Common myeloid progenitor, CD34-positive (primary cell): ENCODE measurements at regions not wholly inside any gene's neighbourhood (a gene's known extent, or its start where the extent isn't known, plus 50 kb on each side); places are given as distances from the start of the nearest gene placed in this dataset.

ENCODE experiments used
- CTCF ChIA-PET: fragments of 350-600 bp; sonication (Branson Sonifier 250); formaldehyde crosslinking; loops from one replicate; lab custom pipeline; 2021; ENCODE audit warnings: antibody characterized with exemption; lab: Charles Lee
- POLR2A ChIA-PET: fragments of 350-600 bp; sonication (Branson Sonifier 250); formaldehyde crosslinking; loops from one replicate; lab custom pipeline; 2021; ENCODE audit warnings: antibody characterized with exemption; lab: Charles Lee
- DNase-seq, 3 donors: peaks; one replicate each; pipeline versions ENCODE4 v3.0.0 to v3.0.0-alpha.2; 2013
- H3K27ac ChIP-seq, 2 experiments: 1 replicate in 1 of 2; 2 replicates in 1 of 2; pipeline ENCODE4 v1.7.0; 2013; ENCODE audit warnings: inconsistent platforms in 2 of 2, low read length in 2 of 2, mild to moderate bottlenecking in 2 of 2, low read depth in 1 of 2, moderate library complexity in 1 of 2; ENCODE audit not compliant: severe bottlenecking in 2 of 2, insufficient read depth in 1 of 2, poor library complexity in 1 of 2
- H3K27me3 ChIP-seq, 5 experiments: replicated peaks in 2 of 5; 1 replicate in 3 of 5; 2 replicates in 2 of 5; pipeline versions ENCODE4 v1.6.1 to v1.7.0; 2013; ENCODE audit warnings: low read length in 4 of 5, mild to moderate bottlenecking in 2 of 5, moderate library complexity in 2 of 5, inconsistent platforms in 1 of 5; ENCODE audit not compliant: insufficient read depth in 5 of 5, control insufficient read depth in 4 of 5
- H3K36me3 ChIP-seq, 4 experiments: 1 replicate in 2 of 4; 2 replicates in 2 of 4; pipeline versions ENCODE4 v1.6.1 to v1.7.0; 2013; ENCODE audit warnings: low read length in 3 of 4, control low read depth in 1 of 4, mild to moderate bottlenecking in 1 of 4; ENCODE audit not compliant: control insufficient read depth in 4 of 4, insufficient read depth in 4 of 4
- H3K4me1 ChIP-seq, 4 experiments: 1 replicate in 3 of 4; 2 replicates in 1 of 4; pipeline versions ENCODE4 v1.6.1 to v1.7.1; 2013; ENCODE audit warnings: low read length in 3 of 4, mild to moderate bottlenecking in 3 of 4, control low read depth in 1 of 4, inconsistent platforms in 1 of 4, moderate library complexity in 1 of 4; ENCODE audit not compliant: control insufficient read depth in 4 of 4, insufficient read depth in 4 of 4; ENCODE audit errors: control extremely low read depth in 1 of 4
- H3K4me3 ChIP-seq, 7 experiments: 1 replicate in 4 of 7; 2 replicates in 3 of 7; pipeline versions ENCODE4 v1.5.1 to v1.7.0; 2013; ENCODE audit warnings: mild to moderate bottlenecking in 7 of 7, low read length in 6 of 7, moderate library complexity in 6 of 7, inconsistent platforms in 2 of 7, low read depth in 2 of 7, control low read depth in 1 of 7; ENCODE audit not compliant: insufficient read depth in 4 of 7, control insufficient read depth in 1 of 7; ENCODE audit errors: extremely low read depth in 1 of 7
- H3K9me3 ChIP-seq, 5 experiments: 1 replicate in 4 of 5; 2 replicates in 1 of 5; pipeline versions ENCODE4 v1.6.1 to v1.7.1; 2013; ENCODE audit warnings: low read length in 4 of 5, mild to moderate bottlenecking in 2 of 5, inconsistent platforms in 1 of 5, low read depth in 1 of 5, moderate library complexity in 1 of 5; ENCODE audit not compliant: control insufficient read depth in 4 of 5, insufficient read depth in 2 of 5; ENCODE audit errors: control extremely low read depth in 1 of 5
- WGBS: methylation state at CpG from one replicate; pipeline ENCODE4 v1.1.5; 2013; ENCODE audit not compliant: insufficient coverage; 5-methylcytosine and 5-hydroxymethylcytosine counted together

DNA sequence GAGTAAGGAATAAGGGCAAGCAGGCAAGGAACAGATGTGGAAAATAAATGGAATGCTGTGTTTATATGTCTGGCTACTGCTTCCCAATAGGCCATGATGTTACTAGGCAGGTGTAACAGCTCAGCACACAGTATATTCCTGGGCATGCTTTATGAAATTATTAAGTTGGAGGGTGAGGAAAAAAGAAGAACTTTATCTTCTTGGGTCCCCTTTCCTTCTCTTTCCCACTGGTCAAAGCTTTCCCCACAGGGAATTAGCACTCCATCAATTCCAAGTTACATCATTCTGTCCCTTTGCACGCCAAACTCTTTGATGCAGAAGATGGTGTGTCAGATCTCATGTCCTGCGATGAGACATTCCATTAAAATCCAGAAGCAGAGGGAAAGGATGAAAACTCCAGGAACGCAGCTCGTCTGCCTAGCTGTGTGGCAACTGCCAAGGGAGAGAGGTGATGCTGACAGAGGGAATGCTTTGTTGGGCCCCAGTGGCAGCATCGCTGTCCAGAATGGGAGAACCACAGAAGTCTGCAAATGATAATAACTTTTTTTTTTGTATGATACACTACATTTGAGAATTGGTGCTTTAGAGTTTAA lies 447.3 kb upstream of the ARRDC3 start:
- WGBS, result 93% methylated on average over 3 of the region's 5 CpGs
- no peak for DNase-seq
- no peaks in the 10 kb centered on the region for H3K4me1 ChIP-seq
- POLR2A ChIA-PET, result no interaction called here
- no peak overlapping the region for H3K4me3 ChIP-seq
- CTCF ChIA-PET, result no interaction called here
- no peaks in the 10 kb centered on the region for H3K36me3 ChIP-seq
- H3K9me3 ChIP-seq, result no peaks in the 10 kb centered on the region
- H3K27ac ChIP-seq, result no peak overlapping the region
- no peaks in the 10 kb centered on the region for H3K27me3 ChIP-seq

DNA sequence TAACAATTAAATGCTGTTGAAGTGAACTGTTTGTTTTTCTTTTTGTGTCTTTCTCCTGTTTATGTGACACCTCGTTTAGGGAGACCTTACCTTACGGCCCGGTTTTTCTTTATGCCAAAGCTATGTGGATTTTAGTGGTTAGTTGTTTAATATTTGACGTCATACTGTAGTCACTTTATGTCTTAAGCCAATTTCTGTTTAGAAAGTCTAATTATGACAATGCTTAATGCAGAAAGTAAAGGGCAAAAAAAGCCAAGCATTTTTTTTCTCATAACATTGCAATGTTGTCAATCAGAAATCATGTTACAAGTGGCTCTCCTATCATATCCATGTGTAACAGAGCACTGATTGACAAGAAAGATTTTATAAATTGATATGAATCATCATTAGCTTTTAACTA lies 442.5 kb upstream of the ARRDC3 start:
- ChIA-PET CTCF (no interaction called here), POLR2A (no interaction called here)
- no peak overlapping the region for H3K27ac ChIP-seq

DNA sequence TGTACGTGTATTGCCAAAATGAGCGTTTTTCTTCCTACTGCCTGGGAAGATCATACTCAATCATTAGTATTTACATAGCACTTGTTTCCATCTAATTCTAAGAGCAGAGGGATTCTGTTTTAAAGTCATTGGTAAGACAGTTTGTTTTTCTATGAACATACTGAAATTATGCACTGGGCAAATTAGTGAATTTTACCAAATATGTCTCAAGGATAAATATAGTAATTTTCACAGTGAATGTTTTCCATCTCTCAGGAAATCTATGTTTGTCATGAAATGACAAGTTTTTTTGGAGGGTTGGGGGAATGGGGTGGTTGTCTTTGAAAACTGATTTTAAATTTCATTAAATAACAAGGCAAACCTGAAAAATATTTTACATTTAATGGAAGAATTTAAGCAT lies 441.3 kb upstream of the ARRDC3 start:
- Histone ChIP-seq H3K4me3 (no peak overlapping the region), H3K9me3 (no peaks in the 10 kb centered on the region), H3K4me1 (no peaks in the 10 kb centered on the region), H3K36me3 (no peaks in the 10 kb centered on the region), H3K27me3 (no peaks in the 10 kb centered on the region), H3K27ac (no peak overlapping the region)
- CTCF ChIA-PET, result no interaction called here
- POLR2A ChIA-PET, result no interaction called here
- no CpG with 5 or more reads among the region's 2 CpGs for WGBS
- no peak for DNase-seq

More for the DNA sequence above, 442.5 kb upstream of the ARRDC3 start:
- DNase-seq, result no peak
- H3K27me3 ChIP-seq, result no peaks in the 10 kb centered on the region
- no peak overlapping the region for H3K4me3 ChIP-seq
- no peaks in the 10 kb centered on the region for H3K36me3 ChIP-seq
- H3K4me1 ChIP-seq, result no peaks in the 10 kb centered on the region
- WGBS, result no CpG with 5 or more reads among the region's 4 CpGs
- no peaks in the 10 kb centered on the region for H3K9me3 ChIP-seq

DNA sequence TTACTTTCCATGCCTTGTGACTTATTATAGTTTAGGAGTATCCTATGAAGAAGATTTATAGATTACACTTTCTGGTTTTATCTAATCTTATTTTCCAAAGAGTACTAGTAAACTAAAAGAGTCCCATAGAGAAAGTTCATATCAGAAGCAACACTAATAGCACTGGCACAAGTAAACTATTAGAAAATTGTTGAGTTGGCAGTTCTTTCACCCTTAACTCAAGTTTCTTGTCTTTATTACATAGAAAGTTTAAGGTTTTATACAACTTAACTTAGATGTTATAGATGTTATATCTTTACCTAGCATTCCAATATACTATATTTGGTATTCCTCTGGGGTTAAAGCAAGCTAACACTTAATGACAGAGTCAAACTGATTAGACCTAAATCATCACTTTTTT lies 437.8 kb upstream of the ARRDC3 start:
- no peak for DNase-seq
- H3K27ac ChIP-seq, result no peak overlapping the region
- H3K27me3 ChIP-seq, result no peaks in the 10 kb centered on the region
- ChIA-PET POLR2A (no interaction called here), CTCF (no interaction called here)
- H3K4me3 ChIP-seq, result no peak overlapping the region
- H3K36me3 ChIP-seq, result no peaks in the 10 kb centered on the region
- no peaks in the 10 kb centered on the region for H3K4me1 ChIP-seq
- H3K9me3 ChIP-seq, result no peaks in the 10 kb centered on the region

DNA sequence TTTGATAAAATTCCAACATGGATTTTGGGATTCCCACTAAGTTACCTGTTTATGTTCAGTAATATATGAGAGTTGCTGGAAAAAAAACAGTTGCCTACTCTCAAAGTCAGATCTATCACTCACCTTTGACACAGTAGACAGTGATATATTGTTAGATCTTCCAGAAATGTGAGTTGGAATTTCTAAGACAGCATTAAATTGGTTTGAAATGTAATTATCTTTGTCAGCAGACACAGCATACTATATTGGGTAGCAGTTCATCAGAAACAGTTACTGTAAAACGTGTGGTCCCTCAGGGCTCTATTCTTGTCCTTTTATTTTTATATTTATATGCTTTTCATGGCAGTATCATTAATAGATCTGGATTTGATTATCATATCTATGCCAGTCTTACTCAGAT lies 433.6 kb upstream of the ARRDC3 start:
- Histone ChIP-seq H3K9me3 (peaks cover 0 to 2% (median 0%) of the 10 kb centered on the region in 5 experiments), H3K27me3 (no peaks in the 10 kb centered on the region), H3K36me3 (no peaks in the 10 kb centered on the region), H3K4me1 (no peaks in the 10 kb centered on the region), H3K27ac (no peak overlapping the region), H3K4me3 (no peak overlapping the region)
- WGBS, result no CpG with 5 or more reads among the region's 1 CpG
- DNase-seq, result no peak
- CTCF ChIA-PET, result no interaction called here
- POLR2A ChIA-PET, result no interaction called here

DNA sequence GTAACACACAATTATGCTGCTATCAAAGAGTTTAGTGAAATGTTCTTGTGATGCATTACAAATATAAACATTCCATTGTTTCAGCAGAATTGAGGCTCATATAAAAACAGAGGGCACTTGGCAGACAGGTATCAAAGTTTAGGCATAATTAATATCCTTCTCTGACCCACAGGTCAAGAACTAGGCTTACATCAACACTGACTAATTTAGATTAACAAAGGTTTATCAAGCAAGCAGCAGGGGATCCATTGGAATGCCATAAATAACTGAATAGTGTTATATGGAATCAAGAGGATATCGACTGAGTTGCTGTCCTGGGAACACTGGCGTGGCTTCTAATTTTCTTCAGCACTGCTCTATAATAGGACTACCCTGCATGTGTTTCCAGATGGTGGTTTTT lies 414.5 kb upstream of the ARRDC3 start:
- POLR2A ChIA-PET, result no interaction called here
- no peak for DNase-seq
- CTCF ChIA-PET, result no interaction called here
- 88% methylated on average over 1 of the region's 2 CpGs for WGBS
- peaks cover 0 to 3% (median 3%) of the 10 kb centered on the region in 5 experiments for H3K9me3 ChIP-seq
- no peak overlapping the region for H3K4me3 ChIP-seq
- no peak overlapping the region for H3K27ac ChIP-seq
- no peaks in the 10 kb centered on the region for H3K36me3 ChIP-seq
- no peaks in the 10 kb centered on the region for H3K27me3 ChIP-seq
- H3K4me1 ChIP-seq, result no peaks in the 10 kb centered on the region

DNA sequence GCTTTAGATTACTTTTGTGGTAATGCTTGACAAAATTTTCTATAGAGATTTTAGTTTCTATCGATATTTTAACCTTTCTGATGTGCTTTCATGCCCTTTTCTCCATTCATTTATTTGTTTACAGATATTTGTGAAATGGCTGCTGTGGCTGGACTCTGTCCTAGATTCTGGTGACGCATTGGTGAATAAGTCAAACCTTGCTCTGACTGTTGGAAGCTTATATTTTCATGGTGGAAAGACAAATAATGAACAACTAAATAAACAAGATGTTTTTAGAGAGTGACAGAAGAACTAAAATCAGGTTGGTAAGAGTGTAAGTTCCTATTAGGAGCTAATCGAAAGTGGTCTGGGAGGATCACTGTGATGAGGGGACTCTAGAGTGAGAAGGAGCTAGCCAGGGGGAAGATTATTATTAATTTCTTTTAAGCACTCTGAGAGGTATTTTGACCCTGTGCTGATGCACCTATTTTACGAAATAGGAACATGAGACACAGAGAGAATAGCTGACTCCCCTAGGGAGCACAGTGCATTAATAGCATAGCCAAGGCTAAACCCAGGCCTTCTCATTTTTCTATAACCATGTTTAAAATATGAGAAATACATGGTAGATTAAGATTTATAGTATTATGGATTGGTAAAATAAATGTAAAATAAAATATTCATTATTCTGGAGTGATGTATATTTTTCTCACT lies 411.9 kb upstream of the ARRDC3 start:
- ChIA-PET POLR2A (no interaction called here), CTCF (no interaction called here)
- Histone ChIP-seq H3K9me3 (no peaks in the 10 kb centered on the region), H3K4me3 (no peak overlapping the region), H3K4me1 (no peaks in the 10 kb centered on the region), H3K27me3 (no peaks in the 10 kb centered on the region), H3K27ac (no peak overlapping the region), H3K36me3 (no peaks in the 10 kb centered on the region)
- no peak for DNase-seq
- 100% methylated on average over 1 of the region's 4 CpGs for WGBS
